ENCODE measurements at regions not wholly inside any gene's neighbourhood (a gene's known extent, or its start where the extent isn't known, plus 50 kb on each side); places are given as distances from the start of the nearest gene placed in this dataset.

GRCh38 chr20:53646550-53646949 lies 52.9 kb upstream of the ZNF217 start:
- no peak for TF ChIP-seq YY1 (IDR thresholded peaks at IDR 0.05)
- no peak for TF ChIP-seq EGR1 (IDR thresholded peaks at IDR 0.05; ENCODE audit: low read depth in 2 of 2)
- TF ChIP-seq REST (IDR thresholded peaks at IDR 0.05) = no peak
- TF ChIP-seq CTCF (IDR thresholded peaks at IDR 0.05; ENCODE audit: low read depth, low read length, missing input control) = no peak
- TF ChIP-seq RAD21 (IDR thresholded peaks at IDR 0.05) = no peak
- TF ChIP-seq ATF3 (IDR thresholded peaks at IDR 0.05) = no peak
- TF ChIP-seq FOXA1 (IDR thresholded peaks at IDR 0.05) = no peak

All from liver (tissue), 3 donors.